ENCODE measurements at regions not wholly inside any gene's neighbourhood (a gene's known extent, or its start where the extent isn't known, plus 50 kb on each side); places are given as distances from the start of the nearest gene placed in this dataset.

- Histone ChIP-seq H3K27ac (ENCODE audit: insufficient read depth, low read length) (no peak overlapping the region), H4K20me1 (ENCODE audit: control insufficient read depth, extremely low read depth, insufficient read depth, low read length) (no peaks in the 10 kb centered on the region), H3K36me3 (ENCODE audit: control insufficient read depth, insufficient read depth, low read length) (no peaks in the 10 kb centered on the region), H3K4me1 (ENCODE audit: control insufficient read depth, extremely low read depth, insufficient read depth, low read length) (no peaks in the 10 kb centered on the region), H2AFZ (ENCODE audit: low read length) (no peak overlapping the region), H3K4me3 (replicated peaks in 1 of 4; ENCODE audit: control extremely low read depth in 1 of 4, insufficient read depth in 1 of 4, low read depth in 3 of 4, low read length in 4 of 4) (no peak overlapping the region), H3K9me3 (ENCODE audit: control insufficient read depth, insufficient read depth, low read depth, low read length) (no peaks in the 10 kb centered on the region), H3K9ac (ENCODE audit: insufficient read depth, low read length) (no peak overlapping the region), H3K79me2 (ENCODE audit: control insufficient read depth, insufficient read depth, low read length) (no peaks in the 10 kb centered on the region), H3K27me3 (ENCODE audit: control insufficient read depth, insufficient read depth, low read length) (no peaks in the 10 kb centered on the region), H3K4me2 (ENCODE audit: extremely low read depth, insufficient read depth, low read length) (no peak overlapping the region)
- no peak for TF ChIP-seq EZH2 (IDR thresholded peaks at IDR 0.05; ENCODE audit: low read length, missing control alignments)
- TF ChIP-seq, protein P1, sequence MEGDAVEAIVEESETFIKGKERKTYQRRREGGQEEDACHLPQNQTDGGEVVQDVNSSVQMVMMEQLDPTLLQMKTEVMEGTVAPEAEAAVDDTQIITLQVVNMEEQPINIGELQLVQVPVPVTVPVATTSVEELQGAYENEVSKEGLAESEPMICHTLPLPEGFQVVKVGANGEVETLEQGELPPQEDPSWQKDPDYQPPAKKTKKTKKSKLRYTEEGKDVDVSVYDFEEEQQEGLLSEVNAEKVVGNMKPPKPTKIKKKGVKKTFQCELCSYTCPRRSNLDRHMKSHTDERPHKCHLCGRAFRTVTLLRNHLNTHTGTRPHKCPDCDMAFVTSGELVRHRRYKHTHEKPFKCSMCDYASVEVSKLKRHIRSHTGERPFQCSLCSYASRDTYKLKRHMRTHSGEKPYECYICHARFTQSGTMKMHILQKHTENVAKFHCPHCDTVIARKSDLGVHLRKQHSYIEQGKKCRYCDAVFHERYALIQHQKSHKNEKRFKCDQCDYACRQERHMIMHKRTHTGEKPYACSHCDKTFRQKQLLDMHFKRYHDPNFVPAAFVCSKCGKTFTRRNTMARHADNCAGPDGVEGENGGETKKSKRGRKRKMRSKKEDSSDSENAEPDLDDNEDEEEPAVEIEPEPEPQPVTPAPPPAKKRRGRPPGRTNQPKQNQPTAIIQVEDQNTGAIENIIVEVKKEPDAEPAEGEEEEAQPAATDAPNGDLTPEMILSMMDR (conservative IDR thresholded peaks at IDR 0.05 in 1 of 2, IDR thresholded peaks at IDR 0.05 in 1 of 2; ENCODE audit: low read depth in 1 of 2, low read length in 2 of 2): no peak
- no peak for DNase-seq (ENCODE audit: low read depth in 2 of 2)
Measured at GRCh38 chr1:25105836-25106235, 126.5 kb downstream of the SYF2 start.

GRCh38 chr1:25104932-25105561, 127.3 kb downstream of the SYF2 start:
- no peaks in the 10 kb centered on the region for H3K36me3 ChIP-seq (ENCODE audit: control insufficient read depth, insufficient read depth, low read length)
- H3K9ac ChIP-seq (ENCODE audit: insufficient read depth, low read length): no peak overlapping the region
- no peaks in the 10 kb centered on the region for H4K20me1 ChIP-seq (ENCODE audit: control insufficient read depth, extremely low read depth, insufficient read depth, low read length)
- H3K9me3 ChIP-seq (ENCODE audit: control insufficient read depth, insufficient read depth, low read depth, low read length): no peaks in the 10 kb centered on the region
- DNase-seq (ENCODE audit: low read depth in 2 of 2): no peak
- H3K27ac ChIP-seq (ENCODE audit: insufficient read depth, low read length): no peak overlapping the region
- H2AFZ ChIP-seq (ENCODE audit: low read length): no peak overlapping the region
- no peaks in the 10 kb centered on the region for H3K27me3 ChIP-seq (ENCODE audit: control insufficient read depth, insufficient read depth, low read length)
- TF ChIP-seq, protein P1 (conservative IDR thresholded peaks at IDR 0.05 in 1 of 2, IDR thresholded peaks at IDR 0.05 in 1 of 2; ENCODE audit: low read depth in 1 of 2, low read length in 2 of 2): no peak
- TF ChIP-seq EZH2 (IDR thresholded peaks at IDR 0.05; ENCODE audit: low read length, missing control alignments): no peak
- no peaks in the 10 kb centered on the region for H3K4me1 ChIP-seq (ENCODE audit: control insufficient read depth, extremely low read depth, insufficient read depth, low read length)
- no peaks in the 10 kb centered on the region for H3K79me2 ChIP-seq (ENCODE audit: control insufficient read depth, insufficient read depth, low read length)
- no peak overlapping the region for H3K4me3 ChIP-seq (replicated peaks in 1 of 4; ENCODE audit: control extremely low read depth in 1 of 4, insufficient read depth in 1 of 4, low read depth in 3 of 4, low read length in 4 of 4)
- H3K4me2 ChIP-seq (ENCODE audit: extremely low read depth, insufficient read depth, low read length): no peak overlapping the region

GRCh38 chr1:25103164-25103795, 129.0 kb downstream of the SYF2 start:
- peaks cover 4% of the 10 kb centered on the region for H3K27me3 ChIP-seq (ENCODE audit: control insufficient read depth, insufficient read depth, low read length)
- no peak overlapping the region for H3K4me2 ChIP-seq (ENCODE audit: extremely low read depth, insufficient read depth, low read length)
- no peaks in the 10 kb centered on the region for H3K36me3 ChIP-seq (ENCODE audit: control insufficient read depth, insufficient read depth, low read length)
- H2AFZ ChIP-seq (ENCODE audit: low read length): no peak overlapping the region
- H3K9ac ChIP-seq (ENCODE audit: insufficient read depth, low read length): no peak overlapping the region
- H3K4me3 ChIP-seq (replicated peaks in 1 of 4; ENCODE audit: control extremely low read depth in 1 of 4, insufficient read depth in 1 of 4, low read depth in 3 of 4, low read length in 4 of 4): no peak overlapping the region
- no peak for DNase-seq (ENCODE audit: low read depth in 2 of 2)
- H3K4me1 ChIP-seq (ENCODE audit: control insufficient read depth, extremely low read depth, insufficient read depth, low read length): no peaks in the 10 kb centered on the region
- no peak for TF ChIP-seq EZH2 (IDR thresholded peaks at IDR 0.05; ENCODE audit: low read length, missing control alignments)
- TF ChIP-seq, protein P1 (conservative IDR thresholded peaks at IDR 0.05 in 1 of 2, IDR thresholded peaks at IDR 0.05 in 1 of 2; ENCODE audit: low read depth in 1 of 2, low read length in 2 of 2): no peak
- H4K20me1 ChIP-seq (ENCODE audit: control insufficient read depth, extremely low read depth, insufficient read depth, low read length): no peaks in the 10 kb centered on the region
- no peaks in the 10 kb centered on the region for H3K79me2 ChIP-seq (ENCODE audit: control insufficient read depth, insufficient read depth, low read length)
- H3K9me3 ChIP-seq (ENCODE audit: control insufficient read depth, insufficient read depth, low read depth, low read length): no peaks in the 10 kb centered on the region
- no peak overlapping the region for H3K27ac ChIP-seq (ENCODE audit: insufficient read depth, low read length)
